ENCODE measurements at regions not wholly inside any gene's neighbourhood (a gene's known extent, or its start where the extent isn't known, plus 50 kb on each side); places are given as distances from the start of the nearest gene placed in this dataset.
"Not testable (repeated sequence)": the region's sequence is repeated elsewhere in the genome, so short reads cannot be mapped to it uniquely, and the experiment has no call there.

- POLR2A ChIA-PET = no interaction called here
- TF ChIP-seq REST (IDR thresholded peaks at IDR 0.05; ENCODE audit: insufficient read depth in 1 of 2, low read depth in 2 of 2, low read length in 1 of 2) (no peak), TCF7L2 (IDR thresholded peaks at IDR 0.05; ENCODE audit: low read depth, low read length) (no peak), CTCF (IDR thresholded peaks at IDR 0.05) (no peak), SIN3A (IDR thresholded peaks at IDR 0.05; ENCODE audit: borderline replicate concordance, insufficient read depth, low read depth, low read length) (no peak), POLR2AphosphoS5 (IDR thresholded peaks at IDR 0.05; ENCODE audit: low read depth, low read length) (no peak)
- Histone ChIP-seq H3K27me3 (ENCODE audit: control insufficient read depth, insufficient read depth, low read length) (no peaks in the 10 kb centered on the region), H3K9me3 (ENCODE audit: control insufficient read depth, insufficient read depth, low read depth, low read length) (no peaks in the 10 kb centered on the region), H3K4me1 (ENCODE audit: control insufficient read depth, insufficient read depth, low read length) (no peaks in the 10 kb centered on the region), H3K36me3 (ENCODE audit: control insufficient read depth, insufficient read depth, low read length) (no peaks in the 10 kb centered on the region), H3K27ac (ENCODE audit: low read length) (no peak overlapping the region), H3K4me3 (ENCODE audit: low read depth in 2 of 2, low read length in 2 of 2) (no peak overlapping the region)
- in situ Hi-C loops (cut with HindIII; ENCODE audit: low pct_unique_long_range_greater_than_20kb, low sequenced_read_pairs) (no loop called here), intact Hi-C loops (cut with micrococcal nuclease; ENCODE audit: unreplicated experiment) (no loop called here)
- no TSS peak for BruUV-seq (replicated peaks)
- CTCF ChIA-PET = no interaction called here
- ATAC-seq = no peak
- no peak for DNase-seq (ENCODE audit: low read depth, low spot score)
These were observed 731.5 kb upstream of the EPHA7 start for GRCh38 chr6:94150886-94151285.

- Histone ChIP-seq H3K4me3 (ENCODE audit: low read depth in 2 of 2, low read length in 2 of 2) (no peak overlapping the region), H3K9me3 (ENCODE audit: control insufficient read depth, insufficient read depth, low read depth, low read length) (no peaks in the 10 kb centered on the region), H3K4me1 (ENCODE audit: control insufficient read depth, insufficient read depth, low read length) (no peaks in the 10 kb centered on the region), H3K27ac (ENCODE audit: low read length) (no peak overlapping the region), H3K27me3 (ENCODE audit: control insufficient read depth, insufficient read depth, low read length) (no peaks in the 10 kb centered on the region), H3K36me3 (ENCODE audit: control insufficient read depth, insufficient read depth, low read length) (no peaks in the 10 kb centered on the region)
- DNase-seq (ENCODE audit: low read depth, low spot score) (no peak), ATAC-seq (no peak)
- no peak for TF ChIP-seq CTCF (IDR thresholded peaks at IDR 0.05)
- TF ChIP-seq SIN3A (IDR thresholded peaks at IDR 0.05; ENCODE audit: borderline replicate concordance, insufficient read depth, low read depth, low read length) = no peak
- TF ChIP-seq REST (IDR thresholded peaks at IDR 0.05; ENCODE audit: insufficient read depth in 1 of 2, low read depth in 2 of 2, low read length in 1 of 2) = no peak
- TF ChIP-seq TCF7L2 (IDR thresholded peaks at IDR 0.05; ENCODE audit: low read depth, low read length) = no peak
- no peak for TF ChIP-seq POLR2AphosphoS5 (IDR thresholded peaks at IDR 0.05; ENCODE audit: low read depth, low read length)
- in situ Hi-C loops (cut with HindIII; ENCODE audit: low pct_unique_long_range_greater_than_20kb, low sequenced_read_pairs) = no loop called here
- BruUV-seq (replicated peaks) = no TSS peak
- intact Hi-C loops (cut with micrococcal nuclease; ENCODE audit: unreplicated experiment) = no loop called here
- POLR2A ChIA-PET = no interaction called here
- CTCF ChIA-PET = no interaction called here
These were observed 725.4 kb upstream of the EPHA7 start for GRCh38 chr6:94144807-94145206.

GRCh38 chr6:94137178-94137577 is 717.8 kb upstream of the EPHA7 start:
- CTCF ChIA-PET; H3K9me3 ChIP-seq (ENCODE audit: control insufficient read depth, insufficient read depth, low read depth, low read length); POLR2A ChIA-PET; H3K4me1 ChIP-seq (ENCODE audit: control insufficient read depth, insufficient read depth, low read length); H3K27ac ChIP-seq (ENCODE audit: low read length); DNase-seq (ENCODE audit: low read depth, low spot score); ATAC-seq; intact Hi-C loops (cut with micrococcal nuclease; ENCODE audit: unreplicated experiment); H3K36me3 ChIP-seq (ENCODE audit: control insufficient read depth, insufficient read depth, low read length); H3K27me3 ChIP-seq (ENCODE audit: control insufficient read depth, insufficient read depth, low read length); H3K4me3 ChIP-seq (ENCODE audit: low read depth in 2 of 2, low read length in 2 of 2); BruUV-seq (replicated peaks); in situ Hi-C loops (cut with HindIII; ENCODE audit: low pct_unique_long_range_greater_than_20kb, low sequenced_read_pairs): not testable (repeated sequence)
